PC-9 (cell line): ENCODE measurements at regions not wholly inside any gene's neighbourhood (a gene's known extent, or its start where the extent isn't known, plus 50 kb on each side); places are given as distances from the start of the nearest gene placed in this dataset.
"Not testable (repeated sequence)": the region's sequence is repeated elsewhere in the genome, so short reads cannot be mapped to it uniquely, and the experiment has no call there.

Experiments
- BruUV-seq: library from RNA; stranded (reverse); fragments of 400-500 nt; replicated peaks from 2 replicates; lab custom pipeline; 2021; lab: Mats Ljungman, UMichigan
- CTCF ChIA-PET: fragments of 300-600 bp; sonication (Branson Sonifier 250); formaldehyde crosslinking; loops from one replicate; lab custom pipeline; 2022; ENCODE audit warnings: antibody characterized with exemption; lab: Charles Lee
- POLR2A ChIA-PET: fragments of 300-600 bp; sonication (Branson Sonifier 250); formaldehyde crosslinking; loops from one replicate; lab custom pipeline; 2022; ENCODE audit warnings: antibody characterized with exemption; ENCODE audit not compliant: unreplicated experiment; lab: Charles Lee
- DNase-seq, 2 experiments: peaks; one replicate each; pipeline versions ENCODE4 v3.0.0 to v3.0.0-alpha.2; 2015 to 2022; ENCODE audit warnings: mixed read lengths in 1 of 2
- H2AFZ ChIP-seq: fragments of 200-600 bp; sonication (generic); 2 replicates; pipeline ENCODE4 v1.8.1; 2017; ENCODE audit warnings: antibody characterized with exemption
- H3F3A ChIP-seq: fragments of 200-600 bp; sonication (generic); 2 replicates; pipeline ENCODE4 v1.8.1; 2017; ENCODE audit warnings: antibody characterized with exemption, mild to moderate bottlenecking, low read depth; ENCODE audit not compliant: insufficient read depth
- H3K27ac ChIP-seq: fragments of 200-600 bp; sonication (generic); 2 replicates; pipeline ENCODE4 v1.6.1; 2016; ENCODE audit warnings: mixed run types
- H3K27me3 ChIP-seq: fragments of 200-600 bp; sonication (generic); 2 replicates; pipeline ENCODE4 v1.6.1; 2016; ENCODE audit warnings: low read depth, mixed run types; ENCODE audit not compliant: insufficient read depth
- H3K36me3 ChIP-seq: fragments of 200-600 bp; sonication (generic); 2 replicates; pipeline ENCODE4 v1.6.1; 2016; ENCODE audit warnings: low read depth, mixed run types
- H3K4me1 ChIP-seq: fragments of 200-600 bp; sonication (generic); replicated peaks from 2 replicates; pipeline ENCODE4 v1.6.1; 2016; ENCODE audit warnings: mixed run types; ENCODE audit not compliant: insufficient read depth
- H3K4me2 ChIP-seq: fragments of 200-600 bp; sonication (generic); 2 replicates; pipeline ENCODE4 v1.6.1; 2017; ENCODE audit warnings: mixed run types
- H3K4me3 ChIP-seq: fragments of 200-600 bp; sonication (generic); 2 replicates; pipeline ENCODE4 v1.6.1; 2016; ENCODE audit warnings: mixed run types
- H3K79me2 ChIP-seq: fragments of 200-600 bp; sonication (generic); 2 replicates; pipeline ENCODE4 v1.6.1; 2017; ENCODE audit warnings: low read depth, mixed run types
- H3K9me2 ChIP-seq: fragments of 200-600 bp; sonication (generic); 2 replicates; pipeline ENCODE4 v1.8.1; 2017; ENCODE audit warnings: mild to moderate bottlenecking; ENCODE audit not compliant: insufficient read depth
- H3K9me3 ChIP-seq: fragments of 200-600 bp; sonication (generic); 2 replicates; pipeline ENCODE4 v1.8.1; 2016; ENCODE audit warnings: low read depth; ENCODE audit not compliant: insufficient read depth
- H4K20me1 ChIP-seq: fragments of 200-600 bp; sonication (generic); 2 replicates; pipeline ENCODE4 v1.8.1; 2017; ENCODE audit not compliant: insufficient read depth
- EZH2 ChIP-seq: fragments of 200-600 bp; sonication (generic); IDR thresholded peaks from 2 replicates; pipeline ENCODE4 v1.8.0; 2017; ENCODE audit warnings: antibody characterized with exemption, low read depth
- intact Hi-C: fragments of 100-400 bp; cut with micrococcal nuclease; formaldehyde crosslinking; loops from one replicate; pipeline ENCODE4 v1.10.0; 2022; ENCODE audit not compliant: unreplicated experiment
- TF ChIP-seq, protein P1 (sequence below): fragments of 200-600 bp; sonication (generic); conservative IDR thresholded peaks from 2 replicates; pipeline ENCODE4 v1.6.1; 2017; ENCODE audit warnings: mixed run types, antibody characterized with exemption, mild to moderate bottlenecking, moderate library complexity

DNA sequence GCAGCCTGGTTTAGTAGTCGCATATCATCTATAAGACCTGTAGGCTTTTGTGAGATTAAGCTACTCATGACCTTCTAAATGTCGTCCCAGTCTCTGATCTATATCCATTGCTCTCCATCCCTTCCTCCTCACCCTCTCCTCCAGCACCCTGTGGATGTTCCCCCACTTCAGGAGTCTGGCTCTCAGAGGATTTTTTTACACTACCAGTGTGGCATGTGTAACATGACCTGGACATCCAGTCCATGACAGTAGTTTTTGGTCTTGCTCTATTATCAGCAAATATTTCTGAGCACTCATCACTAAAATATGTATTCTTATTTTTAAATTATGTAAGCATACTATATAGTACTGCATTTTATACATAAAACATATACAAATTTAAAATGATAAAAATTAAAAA, 142.1 kb downstream of the DYRK2 start:
- Histone ChIP-seq H3K4me3 (no peak overlapping the region), H3K4me2 (no peak overlapping the region), H2AFZ (no peak overlapping the region), H3F3A (no peaks in the 10 kb centered on the region), H3K36me3 (no peaks in the 10 kb centered on the region), H4K20me1 (no peaks in the 10 kb centered on the region), H3K4me1 (peaks cover 9% of the 10 kb centered on the region), H3K27me3 (no peaks in the 10 kb centered on the region), H3K9me2 (no peaks in the 10 kb centered on the region), H3K9me3 (no peaks in the 10 kb centered on the region; the same call in none of the 2 replicates), H3K79me2 (no peaks in the 10 kb centered on the region), H3K27ac (no peak overlapping the region)
- BruUV-seq = no TSS peak
- ChIA-PET CTCF (no interaction called here), POLR2A (no interaction called here)
- no peak for DNase-seq
- intact Hi-C loops = no loop called here
- TF ChIP-seq EZH2 = no peak
- TF ChIP-seq, protein P1, sequence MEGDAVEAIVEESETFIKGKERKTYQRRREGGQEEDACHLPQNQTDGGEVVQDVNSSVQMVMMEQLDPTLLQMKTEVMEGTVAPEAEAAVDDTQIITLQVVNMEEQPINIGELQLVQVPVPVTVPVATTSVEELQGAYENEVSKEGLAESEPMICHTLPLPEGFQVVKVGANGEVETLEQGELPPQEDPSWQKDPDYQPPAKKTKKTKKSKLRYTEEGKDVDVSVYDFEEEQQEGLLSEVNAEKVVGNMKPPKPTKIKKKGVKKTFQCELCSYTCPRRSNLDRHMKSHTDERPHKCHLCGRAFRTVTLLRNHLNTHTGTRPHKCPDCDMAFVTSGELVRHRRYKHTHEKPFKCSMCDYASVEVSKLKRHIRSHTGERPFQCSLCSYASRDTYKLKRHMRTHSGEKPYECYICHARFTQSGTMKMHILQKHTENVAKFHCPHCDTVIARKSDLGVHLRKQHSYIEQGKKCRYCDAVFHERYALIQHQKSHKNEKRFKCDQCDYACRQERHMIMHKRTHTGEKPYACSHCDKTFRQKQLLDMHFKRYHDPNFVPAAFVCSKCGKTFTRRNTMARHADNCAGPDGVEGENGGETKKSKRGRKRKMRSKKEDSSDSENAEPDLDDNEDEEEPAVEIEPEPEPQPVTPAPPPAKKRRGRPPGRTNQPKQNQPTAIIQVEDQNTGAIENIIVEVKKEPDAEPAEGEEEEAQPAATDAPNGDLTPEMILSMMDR = no peak

DNA sequence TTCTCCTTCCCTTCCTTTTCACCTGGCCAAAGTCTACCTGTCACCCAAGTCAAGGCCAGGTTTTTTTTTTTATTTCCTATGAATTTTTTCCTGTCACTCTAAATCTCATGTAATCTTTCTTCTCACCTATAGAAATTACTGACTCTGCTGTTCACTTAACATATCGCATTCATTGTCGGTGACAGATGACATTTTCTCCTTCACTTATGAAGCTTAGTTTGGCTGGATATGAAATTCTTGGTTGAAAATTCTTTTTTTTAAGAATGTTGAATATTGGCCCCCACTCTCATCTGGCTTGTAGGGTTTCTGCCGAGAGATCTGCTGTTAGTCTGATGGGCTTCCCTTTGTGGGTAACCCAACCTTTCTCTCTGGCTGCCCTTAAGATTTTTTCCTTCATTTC, 142.8 kb downstream of the DYRK2 start:
- H4K20me1 ChIP-seq, H3K27me3 ChIP-seq, H2AFZ ChIP-seq, BruUV-seq, DNase-seq, H3K27ac ChIP-seq, H3K9me2 ChIP-seq, POLR2A ChIA-PET, H3K36me3 ChIP-seq, H3K79me2 ChIP-seq, CTCF ChIA-PET, H3K4me2 ChIP-seq, H3F3A ChIP-seq, intact Hi-C loops, H3K4me3 ChIP-seq, H3K9me3 ChIP-seq: not testable (repeated sequence)
- peaks cover 11% of the 10 kb centered on the region for H3K4me1 ChIP-seq

DNA sequence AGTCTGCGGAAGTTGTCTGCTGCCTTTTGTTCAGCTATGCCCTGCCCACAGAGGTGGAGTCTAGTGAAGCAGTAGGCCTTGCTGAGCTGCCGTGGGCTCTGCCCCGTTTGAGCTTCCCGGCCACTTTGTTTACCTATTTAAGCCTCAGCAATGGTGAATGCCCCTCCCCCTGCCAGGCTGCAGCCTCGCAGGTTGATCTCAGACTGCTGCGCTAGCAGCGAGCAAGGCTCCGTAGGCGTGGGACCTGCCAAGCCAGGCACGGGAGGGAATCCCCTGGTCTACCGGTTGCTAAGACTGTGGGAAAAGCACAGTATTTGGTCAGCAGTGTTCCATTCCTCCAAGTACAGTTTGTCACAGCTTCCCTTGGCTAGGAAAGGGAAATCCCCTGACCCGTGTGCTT, 143.6 kb downstream of the DYRK2 start:
- Histone ChIP-seq H3K4me1 (peaks cover 11% of the 10 kb centered on the region), H3K27me3 (no peaks in the 10 kb centered on the region), H3K27ac (no peak overlapping the region), H3F3A (no peaks in the 10 kb centered on the region), H3K79me2 (no peaks in the 10 kb centered on the region), H3K9me3 (no peaks in the 10 kb centered on the region; the same call in none of the 2 replicates), H2AFZ (no peak overlapping the region), H3K36me3 (no peaks in the 10 kb centered on the region), H3K4me2 (no peak overlapping the region), H3K4me3 (no peak overlapping the region), H4K20me1 (no peaks in the 10 kb centered on the region), H3K9me2 (no peaks in the 10 kb centered on the region)
- ChIA-PET CTCF (no interaction called here), POLR2A (no interaction called here)
- TF ChIP-seq EZH2 = no peak
- TF ChIP-seq, protein P1 = no peak
- intact Hi-C loops = no loop called here
- no peak for DNase-seq
- no TSS peak for BruUV-seq

DNA sequence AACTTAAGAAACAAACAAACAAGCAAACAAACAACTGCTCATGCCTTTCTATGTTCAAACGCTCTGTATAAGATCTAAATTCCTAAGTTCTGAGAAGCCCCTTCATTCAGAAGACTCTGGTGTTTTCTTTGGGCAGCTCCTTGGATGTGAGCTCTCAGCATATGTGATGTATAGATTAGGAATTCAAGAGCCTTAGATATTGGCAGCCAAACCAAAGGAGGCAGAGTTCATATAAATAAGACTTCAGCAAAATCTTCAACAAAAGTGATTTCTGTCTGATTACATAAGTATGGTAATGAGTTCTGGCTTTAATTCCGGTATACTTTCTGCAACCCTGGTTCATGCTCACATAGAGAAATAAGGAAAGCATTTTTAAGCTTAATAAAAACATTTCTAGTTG, 145.6 kb downstream of the DYRK2 start:
- no TSS peak for BruUV-seq
- Histone ChIP-seq H3K27ac (no peak overlapping the region), H2AFZ (no peak overlapping the region), H3K36me3 (no peaks in the 10 kb centered on the region), H4K20me1 (no peaks in the 10 kb centered on the region), H3K4me1 (peaks cover 11% of the 10 kb centered on the region), H3K4me3 (no peak overlapping the region), H3K9me2 (no peaks in the 10 kb centered on the region), H3K9me3 (no peaks in the 10 kb centered on the region; the same call in none of the 2 replicates), H3K27me3 (no peaks in the 10 kb centered on the region), H3K4me2 (no peak overlapping the region), H3F3A (no peaks in the 10 kb centered on the region), H3K79me2 (no peaks in the 10 kb centered on the region)
- TF ChIP-seq EZH2 = no peak
- TF ChIP-seq, protein P1 = no peak
- no peak for DNase-seq
- intact Hi-C loops = no loop called here
- ChIA-PET CTCF (no interaction called here), POLR2A (no interaction called here)
